Stimulated activated naive CD8-positive, alpha-beta T cell treated with anti-CD3 and anti-CD28 coated beads, Interleukin-15, Interleukin-2, amounts not matched to agents 100 U/mL and 50 U/mL, for 24 hours (primary cell): ENCODE measurements at regions not wholly inside any gene's neighbourhood (a gene's known extent, or its start where the extent isn't known, plus 50 kb on each side); places are given as distances from the start of the nearest gene placed in this dataset.
"Not testable (repeated sequence)": the region's sequence is repeated elsewhere in the genome, so short reads cannot be mapped to it uniquely, and the experiment has no call there.

ENCODE experiments used
- ATAC-seq: fragments of 150-1000 bp; cut with Tn5 transposase; one replicate; pipeline ENCODE4 v1.10.0; 2021
- DNase-seq: peaks from one replicate; pipeline ENCODE4 v3.0.0; 2021

DNA sequence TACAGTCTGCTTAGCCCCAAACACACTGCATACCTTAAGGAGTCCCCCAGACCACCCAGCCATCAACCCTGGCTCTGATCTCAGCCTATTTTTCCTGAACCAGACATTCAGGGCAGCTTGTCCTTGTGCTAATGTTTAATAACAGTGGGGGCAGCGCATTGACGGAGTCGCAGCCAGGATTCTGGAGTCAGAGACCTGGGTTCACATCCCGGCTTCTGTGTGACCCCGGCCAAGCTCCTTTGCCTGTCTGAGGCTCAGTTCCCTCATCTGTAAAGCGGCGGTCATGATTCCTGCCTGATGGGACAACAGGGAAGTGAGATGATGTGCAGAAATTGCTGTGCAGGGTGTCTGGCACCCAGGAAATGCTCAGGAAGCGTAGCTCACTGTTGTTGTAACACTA, 63.1 kb downstream of the MATN1 start:
- ATAC-seq, result no peak
- no peak for DNase-seq

DNA sequence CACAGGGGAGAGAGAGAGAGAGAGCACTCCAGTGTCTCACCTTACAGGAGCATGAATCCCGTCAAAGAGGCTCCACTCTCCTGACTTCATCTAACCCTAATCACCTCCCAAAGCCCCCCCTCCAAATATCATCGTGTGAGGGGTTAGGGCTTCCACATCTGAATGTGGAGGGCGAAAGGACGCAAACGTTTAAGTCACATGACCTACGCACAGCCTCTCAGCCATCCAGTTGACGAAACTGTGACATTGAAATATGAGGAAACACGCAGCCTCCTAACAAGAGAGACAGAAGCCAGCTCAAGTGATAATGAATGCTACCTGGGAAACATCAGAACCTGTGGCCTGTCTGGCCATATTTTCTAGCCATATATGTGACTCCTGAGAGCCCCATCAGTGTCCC, 63.7 kb downstream of the MATN1 start:
- DNase-seq, result no peak
- no peak for ATAC-seq

DNA sequence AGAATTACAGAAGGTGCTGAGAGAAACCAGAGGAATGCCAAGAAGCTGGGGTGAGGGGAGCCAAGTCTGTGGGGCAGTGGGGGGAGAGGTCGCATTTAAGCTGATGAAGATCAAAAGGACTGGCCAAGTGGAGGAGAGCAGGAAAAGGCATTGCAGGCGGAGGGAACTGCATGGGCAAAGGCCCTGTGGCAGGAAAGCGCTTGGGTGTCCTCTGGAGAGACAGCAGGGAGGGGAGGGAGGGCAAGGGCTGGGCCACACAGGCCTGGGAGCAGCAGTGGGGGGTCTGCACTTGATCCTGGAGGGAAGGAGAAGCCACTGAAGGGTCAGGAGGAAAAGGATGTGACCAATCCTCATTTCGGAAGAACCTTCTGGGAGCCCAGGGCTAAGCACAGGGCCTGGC, 65.0 kb downstream of the MATN1 start:
- not testable (repeated sequence) for ATAC-seq, DNase-seq

DNA sequence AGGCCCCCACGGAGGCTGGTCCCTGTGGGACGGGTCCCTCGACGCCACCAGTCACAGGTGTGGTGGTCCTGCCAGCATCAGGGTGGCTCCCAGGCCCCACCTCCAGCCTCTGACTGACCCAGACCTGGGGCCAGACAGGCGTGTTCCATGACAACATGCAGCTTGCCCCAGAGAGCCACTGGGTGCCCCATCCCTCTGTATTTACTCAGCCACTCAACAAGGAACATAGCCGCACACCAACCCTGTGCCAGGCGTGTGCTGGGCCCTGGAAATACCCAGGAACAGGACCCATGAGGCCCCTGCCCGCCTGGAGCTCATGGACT, 65.4 kb downstream of the MATN1 start:
- ATAC-seq, result no peak
- no peak for DNase-seq

DNA sequence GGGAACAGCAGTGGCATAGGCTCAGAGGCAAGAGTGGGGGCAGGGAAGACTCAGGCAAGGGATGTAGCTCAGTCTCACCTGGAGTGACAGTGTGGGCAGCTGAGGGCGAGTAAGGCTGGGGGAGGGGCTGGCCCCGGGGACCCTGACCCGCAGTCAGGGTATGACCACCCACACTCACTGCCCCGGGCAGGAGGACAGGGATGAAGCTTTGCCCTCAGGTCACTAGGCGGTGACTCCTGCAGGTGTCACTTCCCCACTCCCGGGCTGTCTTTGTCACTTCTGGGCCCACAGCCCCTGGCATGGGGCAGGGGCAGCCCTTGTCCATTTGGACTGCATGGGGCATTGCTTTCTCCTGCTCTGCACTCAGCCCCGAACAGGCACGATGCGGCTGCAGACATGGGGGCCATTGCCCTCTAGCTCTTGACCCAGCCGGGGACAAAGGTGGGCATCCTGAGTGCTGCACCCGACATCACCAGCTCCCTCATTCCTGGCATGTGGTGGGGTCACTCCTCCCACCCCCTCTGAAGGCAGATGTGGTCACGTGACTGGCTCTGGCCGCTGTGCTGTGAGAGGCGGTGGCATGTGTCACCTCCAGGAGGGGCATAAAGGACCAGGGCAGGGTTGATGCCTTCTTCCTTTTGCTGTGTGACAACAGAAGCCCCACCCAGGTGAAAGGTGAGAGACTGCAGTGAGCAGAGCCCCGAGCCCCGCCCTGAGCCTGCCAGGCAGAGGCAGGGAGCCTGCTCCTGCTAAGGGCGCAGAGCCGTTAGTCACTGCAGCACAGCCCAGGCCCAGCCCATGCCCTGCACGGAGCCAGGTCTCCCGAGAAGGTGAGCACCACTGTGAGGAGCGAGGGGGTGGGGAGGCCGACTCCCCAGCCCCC, 66.0 kb downstream of the MATN1 start:
- ATAC-seq (no peak), DNase-seq (no peak)

DNA sequence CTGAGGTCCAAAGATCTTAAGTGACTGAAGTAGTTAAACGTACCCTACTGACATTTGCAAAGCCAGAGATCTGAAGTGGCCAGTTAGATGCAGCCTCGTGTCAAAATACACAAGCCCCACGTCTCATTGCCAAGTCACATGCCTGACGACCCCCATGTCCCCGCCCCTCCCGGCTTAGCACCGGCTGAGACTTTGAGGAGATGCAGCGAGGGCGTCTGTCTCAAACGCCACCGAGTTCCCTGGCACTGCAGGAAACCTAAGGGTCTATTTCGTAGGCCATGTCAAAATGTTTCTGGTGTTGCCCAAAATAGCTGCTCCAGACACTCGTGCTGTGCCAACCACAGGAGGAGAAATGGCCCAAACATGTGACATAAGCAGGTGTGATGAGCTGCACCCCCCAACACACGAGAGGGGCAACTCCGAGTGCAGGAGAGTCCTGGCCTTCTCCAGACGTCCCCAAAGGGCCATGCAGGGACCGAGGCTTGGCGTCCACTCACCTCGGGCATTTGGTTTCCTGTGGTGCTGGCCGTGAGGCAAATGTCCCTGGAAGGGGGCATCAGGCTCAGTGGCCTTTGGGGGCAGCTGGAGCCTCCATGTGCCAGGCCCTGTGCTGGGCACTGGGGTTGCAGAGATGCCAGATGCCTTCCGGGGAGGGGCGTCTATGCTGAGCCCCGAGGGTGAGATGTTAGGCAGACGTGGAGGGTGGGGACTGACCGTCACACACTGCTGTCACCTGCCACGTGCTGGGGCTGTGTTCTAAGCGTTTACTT, 67.0 kb downstream of the MATN1 start:
- no peak for ATAC-seq
- DNase-seq, result no peak

DNA sequence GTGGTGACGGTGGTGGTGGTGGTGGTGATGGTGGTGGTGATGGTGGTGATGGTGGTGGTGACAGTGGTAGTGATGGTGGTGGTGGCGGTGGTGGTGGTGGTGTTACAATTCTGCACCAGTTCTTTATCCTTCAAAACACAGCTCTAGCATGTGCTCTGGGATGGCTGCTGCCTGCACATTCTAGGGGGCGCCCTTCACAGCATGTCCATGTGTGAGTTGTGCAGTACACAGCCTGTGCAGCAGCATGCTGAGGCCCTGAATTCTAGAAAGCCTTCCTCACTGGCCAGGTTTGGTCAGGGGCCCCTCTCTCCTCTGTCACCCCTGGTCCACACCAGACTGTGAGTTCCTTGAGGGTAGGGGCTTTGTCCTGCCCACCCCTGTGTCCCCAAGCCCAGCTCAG, 67.7 kb downstream of the MATN1 start:
- ATAC-seq, result no peak
- DNase-seq, result no peak

DNA sequence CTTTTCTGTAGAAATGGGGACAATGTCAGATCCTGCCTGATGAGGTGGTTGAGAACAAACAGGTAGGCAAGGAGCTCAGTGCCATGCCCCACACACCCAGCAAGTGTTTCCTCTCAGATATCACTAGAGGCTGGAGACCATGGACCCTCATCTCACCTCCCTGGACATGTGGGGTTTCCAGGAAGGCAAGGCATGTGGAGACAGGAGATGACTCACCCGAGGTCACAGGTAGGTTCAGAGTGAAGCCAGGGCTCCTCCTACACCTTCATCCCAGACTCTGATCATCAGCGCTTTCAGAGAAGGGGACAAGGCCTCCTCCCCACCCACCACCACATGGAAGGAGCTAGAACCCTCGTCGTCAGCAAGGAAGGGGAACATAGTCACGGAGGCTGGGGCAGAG, 69.2 kb downstream of the MATN1 start:
- DNase-seq (no peak), ATAC-seq (no peak)

DNA sequence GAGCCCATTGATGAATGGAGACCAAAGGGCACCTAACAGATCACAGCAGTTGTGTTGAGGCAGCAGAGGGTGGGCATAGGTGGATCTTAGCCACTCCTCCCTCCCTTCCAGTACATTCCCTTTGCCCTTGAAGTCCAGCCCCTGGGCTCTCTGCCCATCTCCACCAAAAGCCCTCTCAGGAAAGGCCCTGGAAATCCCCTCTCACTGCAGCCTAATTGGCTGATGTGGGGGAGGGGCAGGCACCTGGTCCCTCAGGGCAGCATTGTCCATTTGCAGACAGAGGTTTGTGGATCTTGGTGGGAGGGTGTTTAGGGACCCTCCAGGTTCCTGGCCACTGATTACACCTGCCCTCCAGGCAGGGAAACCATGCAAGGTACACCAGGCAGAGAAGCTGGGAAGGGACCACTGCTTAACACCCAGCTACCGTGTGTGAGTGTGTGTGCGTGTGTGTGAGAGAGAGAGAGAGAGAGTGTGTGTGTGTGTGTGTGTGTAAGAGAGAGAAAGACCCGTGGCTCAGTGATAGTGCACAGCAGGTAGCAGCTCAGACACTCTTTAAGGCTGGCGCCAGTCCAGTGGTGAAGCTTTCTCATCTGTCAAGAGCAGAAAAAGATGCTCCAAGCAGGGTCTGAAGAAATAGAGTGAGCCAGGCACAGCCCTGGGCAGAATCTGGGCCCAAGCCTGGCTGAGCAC, 71.1 kb downstream of the MATN1 start:
- DNase-seq (no peak), ATAC-seq (no peak)

DNA sequence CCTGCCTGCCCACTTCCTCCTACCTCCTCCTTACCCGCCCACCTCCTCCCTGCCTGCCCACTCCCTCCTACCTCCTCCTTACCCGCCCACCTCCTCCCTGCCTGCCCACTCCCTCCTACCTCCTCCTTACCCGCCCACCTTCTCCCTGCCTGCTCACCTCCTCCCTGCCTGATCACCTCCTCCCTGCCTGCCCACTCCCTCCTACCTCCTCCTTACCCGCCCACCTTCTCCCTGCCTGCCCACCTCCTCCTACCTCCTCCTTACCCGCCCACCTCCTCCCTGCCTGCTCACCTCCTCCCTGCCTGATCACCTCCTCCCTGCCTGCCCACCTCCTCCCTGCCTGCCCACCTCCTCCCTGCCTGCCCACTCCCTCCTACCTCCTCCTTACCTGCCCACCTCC, 72.0 kb downstream of the MATN1 start:
- DNase-seq, ATAC-seq: not testable (repeated sequence)

DNA sequence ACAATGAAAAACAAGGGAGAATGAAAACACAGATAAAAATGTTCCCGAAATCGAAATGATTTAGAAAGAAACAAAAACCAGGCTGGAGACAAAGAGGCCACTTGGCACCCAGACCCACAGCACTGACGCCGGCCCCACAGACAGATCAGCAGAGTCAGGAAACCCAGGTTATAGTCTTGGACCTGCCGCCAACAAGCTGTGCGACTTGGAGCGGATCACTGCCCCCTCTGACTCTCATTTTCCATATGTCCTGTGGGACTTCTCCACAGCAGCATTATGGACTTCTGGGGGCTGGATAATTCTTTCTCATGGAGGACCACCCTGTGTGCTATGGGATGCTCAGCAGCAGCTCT, 72.4 kb downstream of the MATN1 start:
- DNase-seq (no peak), ATAC-seq (no peak)

DNA sequence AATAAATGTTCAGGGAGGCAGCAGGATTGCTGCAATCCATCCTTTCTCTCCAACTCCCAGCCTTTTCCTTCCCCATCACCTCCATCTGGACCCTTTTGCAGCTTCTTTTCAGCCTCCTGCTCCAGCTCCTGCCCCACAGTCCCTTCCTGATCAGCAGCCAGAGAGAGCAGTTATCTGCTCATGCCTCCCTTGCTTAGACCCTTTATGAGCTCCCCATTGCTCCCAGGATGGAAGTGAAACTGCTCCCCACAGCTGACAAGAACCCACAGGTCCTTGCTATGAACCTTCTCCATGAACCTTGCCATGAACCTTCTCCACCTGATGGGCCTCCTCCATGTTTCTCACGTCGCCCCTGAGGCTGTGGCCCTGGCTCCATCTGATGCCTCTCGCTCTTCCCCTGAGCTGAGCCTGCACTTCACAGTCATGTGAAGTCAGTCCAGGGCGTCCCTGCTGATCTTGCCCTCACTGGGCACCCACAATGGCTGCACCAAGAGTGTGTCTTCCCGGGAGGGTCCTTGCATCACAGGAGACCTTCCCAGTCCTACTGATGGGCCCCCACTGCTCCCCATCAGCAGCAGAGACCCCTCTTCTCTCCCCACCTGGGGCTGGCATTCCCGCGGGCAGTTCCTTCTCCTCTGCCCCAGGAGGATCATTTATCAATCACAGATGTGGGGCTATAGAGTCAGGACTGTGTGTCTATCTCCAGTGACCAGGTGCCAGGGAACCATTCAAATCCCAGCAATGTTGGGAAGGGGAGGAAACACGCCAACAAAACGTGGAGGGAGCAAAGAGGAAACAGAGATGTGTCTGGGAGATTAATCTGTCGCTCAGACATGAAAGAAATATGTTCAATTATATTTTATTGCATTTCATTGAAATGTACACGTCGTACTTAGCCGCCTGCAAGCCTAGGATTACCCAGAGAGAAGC, 73.1 kb downstream of the MATN1 start:
- ATAC-seq, result no peak
- DNase-seq, result no peak

DNA sequence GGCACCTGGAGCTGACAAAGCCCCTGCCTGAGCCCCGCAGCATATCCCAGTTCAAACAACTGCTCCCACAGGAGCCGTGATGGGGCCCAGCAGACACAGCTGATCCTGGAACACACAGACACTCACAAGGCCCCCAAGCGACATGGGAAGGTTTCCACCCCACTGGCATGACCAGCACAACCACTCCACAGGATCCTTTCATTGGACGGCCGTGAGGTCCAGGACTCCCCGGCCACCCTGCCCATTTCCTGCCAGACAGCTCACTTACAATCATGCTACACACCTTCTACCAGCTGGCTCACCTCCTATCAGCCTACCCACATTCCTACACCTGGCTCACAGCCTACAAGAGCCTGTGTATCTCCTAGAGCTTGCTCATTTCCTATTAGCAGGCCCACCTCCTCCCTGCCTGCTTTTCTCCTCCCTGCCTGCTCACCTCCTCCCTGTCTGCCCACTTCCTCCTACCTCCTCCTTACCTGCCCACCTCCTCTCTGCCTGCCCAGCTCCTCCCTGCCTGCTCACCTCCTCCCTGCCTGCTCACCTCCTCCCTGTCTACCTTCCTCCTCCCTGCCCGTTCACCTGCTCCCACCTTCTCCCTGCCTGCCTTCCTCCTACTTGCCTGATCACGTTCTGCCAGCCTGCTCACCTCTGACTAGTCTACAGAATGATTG, 73.9 kb downstream of the MATN1 start:
- DNase-seq (no peak), ATAC-seq (no peak)

DNA sequence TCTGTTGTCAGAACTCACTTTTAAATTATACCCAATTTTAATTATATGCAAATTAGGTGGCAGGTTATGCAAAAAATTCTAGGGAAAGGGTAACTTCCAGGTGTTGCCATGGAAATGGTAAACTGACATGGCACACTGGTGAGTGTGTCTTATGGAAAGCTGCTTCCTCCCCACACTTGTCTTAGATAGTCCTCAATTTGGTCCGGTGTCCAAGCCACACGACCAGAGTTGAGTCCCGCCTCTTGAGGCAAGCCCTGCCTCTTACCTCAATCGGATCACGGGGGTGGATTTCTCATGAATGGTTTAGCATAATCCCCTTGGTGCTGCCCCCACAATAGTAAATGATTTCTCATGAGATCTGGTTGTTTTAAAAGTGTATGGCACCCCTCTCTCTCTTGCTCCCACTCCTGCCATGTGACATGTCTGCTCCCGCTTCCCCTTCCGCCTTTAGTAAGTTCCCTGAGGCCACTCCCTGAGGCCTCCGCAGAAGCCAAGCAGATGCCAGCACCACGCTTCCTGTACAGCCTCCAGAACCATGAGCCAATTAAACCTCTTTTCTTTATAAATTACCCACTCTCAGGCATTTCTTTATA, 74.9 kb downstream of the MATN1 start:
- DNase-seq (no peak), ATAC-seq (no peak)

DNA sequence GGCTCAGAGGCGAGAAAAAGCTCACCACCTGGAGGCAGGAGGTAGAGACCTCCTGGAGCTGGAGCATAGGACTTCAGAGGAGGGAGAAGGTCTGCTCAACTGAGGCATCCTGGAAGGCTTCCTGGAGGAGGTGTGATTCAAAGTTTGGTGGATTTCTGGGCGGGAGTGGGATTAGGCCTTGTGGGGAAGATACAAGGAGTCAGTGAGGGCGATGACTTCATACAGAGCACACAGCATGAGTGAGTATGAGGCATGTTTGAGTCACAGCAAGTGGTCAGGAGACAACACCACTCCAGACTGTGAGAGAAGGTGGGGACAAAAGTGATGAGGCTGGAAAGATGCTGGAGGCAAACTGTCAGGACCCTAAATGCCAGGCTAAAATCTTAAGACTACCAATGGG, 77.6 kb downstream of the MATN1 start:
- DNase-seq (no peak), ATAC-seq (no peak)

DNA sequence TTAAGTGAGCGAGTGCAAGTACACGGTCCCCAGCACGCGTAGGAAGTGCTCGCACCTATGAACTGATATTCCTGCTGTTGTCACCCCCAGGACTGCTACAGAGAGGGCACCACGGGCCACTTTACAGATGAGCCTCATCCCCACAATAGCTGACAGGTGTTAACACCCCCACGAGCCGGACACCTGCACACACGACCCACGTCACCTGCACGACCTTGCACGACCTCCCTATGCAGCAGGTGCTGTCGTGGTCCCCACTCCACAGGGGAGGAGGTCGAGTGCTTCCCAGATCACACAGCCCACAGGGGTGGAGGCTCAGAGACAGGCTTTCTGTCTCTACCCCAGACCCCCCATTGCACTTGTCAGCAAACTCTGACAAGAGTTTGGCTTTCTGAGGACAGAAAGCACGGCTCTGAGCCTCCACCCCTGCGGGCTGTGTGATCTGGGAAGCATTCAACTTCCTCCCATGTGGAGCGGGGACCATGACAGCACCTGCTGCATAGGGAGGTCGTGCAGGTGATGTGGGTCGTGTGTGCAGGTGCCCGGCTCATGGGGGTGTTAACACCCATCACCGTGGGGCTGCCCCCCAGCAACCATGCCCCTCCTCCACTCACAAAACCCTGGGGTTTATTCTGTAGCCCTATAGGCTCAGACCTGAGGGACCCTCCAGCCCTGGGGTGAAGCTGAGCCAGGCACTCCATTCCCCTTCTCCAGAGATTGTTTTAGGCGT, 80.8 kb downstream of the MATN1 start:
- ATAC-seq, result no peak
- DNase-seq, result no peak

DNA sequence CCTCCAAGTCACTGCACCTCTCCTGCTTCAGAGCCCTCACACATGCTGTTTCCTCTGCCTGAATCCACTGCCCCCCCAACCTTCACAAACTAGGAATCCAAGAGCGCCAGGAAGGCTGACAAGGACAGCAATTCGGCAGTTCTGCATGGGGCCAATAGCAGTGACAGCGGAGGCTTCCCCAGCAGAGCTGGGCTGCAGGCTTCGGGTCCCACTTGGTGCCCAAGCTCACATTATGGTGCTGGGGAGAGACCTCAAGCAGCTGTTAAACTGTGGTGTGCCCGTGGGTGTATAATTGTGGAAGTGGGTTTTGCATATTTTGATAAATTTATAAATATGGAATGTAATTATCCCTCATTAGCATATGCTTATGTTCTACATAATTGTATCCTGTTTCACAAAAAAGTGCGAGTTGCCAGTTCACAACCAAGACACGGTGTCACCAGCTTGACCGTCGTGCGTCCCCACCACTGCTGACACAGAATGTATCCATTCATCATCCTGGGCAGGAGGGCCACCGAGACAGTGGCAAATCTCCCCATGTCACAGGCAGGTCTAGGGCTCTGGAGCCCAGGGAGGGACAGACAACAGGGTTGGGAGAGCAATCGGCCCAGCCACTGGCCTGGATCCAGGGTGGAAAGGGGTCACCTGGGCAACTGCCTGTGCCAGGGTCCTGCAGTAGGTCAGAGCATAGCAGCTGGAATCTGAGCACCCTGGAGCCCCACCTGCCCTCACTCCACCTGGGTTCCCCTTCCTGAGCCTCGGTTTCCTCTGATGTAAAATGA, 81.6 kb downstream of the MATN1 start:
- ATAC-seq, result no peak

DNA sequence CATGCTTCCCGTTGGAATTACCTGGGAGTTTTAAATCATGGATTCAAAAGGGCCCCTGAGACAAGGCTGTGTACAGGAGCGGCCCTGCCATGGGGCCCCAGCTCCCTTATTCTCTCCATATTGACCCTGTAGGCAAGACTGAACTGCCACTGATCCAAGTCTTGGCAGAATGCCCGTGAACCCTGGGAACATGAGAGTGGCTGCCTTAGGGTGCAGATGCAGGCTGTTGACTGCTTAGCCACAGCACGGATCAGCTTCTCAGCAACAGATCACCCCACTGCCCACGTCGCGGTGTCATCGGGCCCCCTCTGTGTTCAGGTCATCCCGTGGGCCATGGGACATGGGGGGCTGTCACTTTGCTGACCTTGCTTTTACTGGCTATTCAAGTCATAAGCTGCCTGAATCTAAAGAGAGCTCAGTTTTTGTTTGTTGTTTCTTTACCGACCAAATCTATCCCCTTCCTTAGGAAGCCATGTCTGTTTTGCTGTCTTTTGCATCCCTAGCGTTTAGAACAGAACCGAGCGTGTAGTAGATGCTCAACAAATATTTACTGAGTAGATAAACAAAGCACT, 83.4 kb downstream of the MATN1 start:
- DNase-seq (no peak), ATAC-seq (no peak)

More for the DNA sequence above, 81.6 kb downstream of the MATN1 start:
- no peak for DNase-seq

DNA sequence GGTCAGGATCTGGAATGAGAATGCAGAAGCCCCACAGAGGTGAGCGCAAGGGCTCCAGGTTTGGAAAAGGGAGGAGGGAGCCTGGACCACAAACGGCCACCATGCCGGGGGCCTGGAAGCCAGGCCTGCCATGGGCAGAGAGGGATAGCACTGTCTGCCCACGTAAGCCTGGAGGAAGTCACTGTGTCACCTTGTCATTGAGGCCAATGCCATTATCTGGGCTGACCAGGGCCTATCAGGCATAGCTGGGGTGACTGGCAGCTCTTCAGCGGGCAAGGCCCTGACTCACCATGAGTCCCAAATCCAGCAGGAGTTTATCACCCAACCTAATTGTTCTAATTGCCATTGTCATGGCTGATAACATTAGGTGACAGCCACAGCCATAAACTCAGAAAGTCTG, 84.6 kb downstream of the MATN1 start:
- DNase-seq (no peak), ATAC-seq (no peak)
